Rectal smooth muscle tissue (tissue), 1 donor: ENCODE measurements at regions not wholly inside any gene's neighbourhood (a gene's known extent, or its start where the extent isn't known, plus 50 kb on each side); places are given as distances from the start of the nearest gene placed in this dataset.

Experiments
- H3K27ac ChIP-seq: one replicate; pipeline ENCODE4 v1.7.0; 2013; ENCODE audit warnings: low read depth, low read length, inconsistent platforms
- H3K27me3 ChIP-seq: one replicate; pipeline ENCODE4 v1.7.0; 2013; ENCODE audit warnings: low read length; ENCODE audit not compliant: control insufficient read depth, insufficient read depth
- H3K36me3 ChIP-seq: one replicate; pipeline ENCODE4 v1.7.0; 2013; ENCODE audit warnings: low read length; ENCODE audit not compliant: control insufficient read depth, insufficient read depth
- H3K4me1 ChIP-seq: one replicate; pipeline ENCODE4 v1.7.0; 2013; ENCODE audit warnings: low read length; ENCODE audit not compliant: control insufficient read depth, insufficient read depth
- H3K4me3 ChIP-seq: one replicate; pipeline ENCODE4 v1.7.0; 2013; ENCODE audit warnings: low read length
- H3K9ac ChIP-seq: one replicate; pipeline ENCODE4 v1.7.0; 2013; ENCODE audit warnings: low read length

DNA sequence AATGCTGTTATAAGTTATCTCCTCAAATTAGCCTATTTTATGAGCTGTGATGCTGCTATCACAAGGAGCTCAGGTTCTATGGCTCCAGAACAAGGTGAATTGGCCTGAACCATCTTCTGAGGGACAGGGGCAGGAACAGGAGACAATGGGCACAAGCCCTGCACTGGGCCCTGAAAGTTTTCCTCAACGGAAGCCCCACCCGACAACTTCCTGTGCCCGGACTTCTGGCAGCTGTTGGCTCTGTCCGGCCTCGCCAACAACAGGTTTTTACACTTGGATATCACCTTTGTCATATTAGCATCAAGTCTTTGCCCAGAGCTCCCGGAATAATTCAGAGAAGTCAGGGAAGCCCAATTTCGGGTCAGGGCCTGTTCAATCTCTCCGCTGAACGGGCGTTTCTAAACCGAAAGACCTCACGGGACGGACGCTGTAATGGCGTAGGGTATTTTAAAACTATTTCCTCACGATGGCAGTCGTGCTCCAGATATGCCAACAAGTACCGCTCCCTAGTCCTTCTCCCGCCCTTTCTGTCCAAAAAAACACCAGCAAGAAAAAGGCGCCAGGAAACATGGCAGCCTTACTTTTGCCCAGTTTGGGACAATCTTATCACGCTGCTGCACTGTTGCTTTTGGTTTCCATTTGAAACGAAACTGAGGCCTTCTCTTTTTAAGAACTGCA, 201.0 kb upstream of the STK26 start:
- H3K27ac ChIP-seq, result peak overlapping the region; percentile 87
- H3K9ac ChIP-seq, result no peak overlapping the region
- H3K36me3 ChIP-seq, result no peaks in the 10 kb centered on the region
- H3K4me1 ChIP-seq, result no peaks in the 10 kb centered on the region
- no peaks in the 10 kb centered on the region for H3K27me3 ChIP-seq
- peak overlapping the region; percentile 62 for H3K4me3 ChIP-seq

- H3K9ac ChIP-seq, result no peak overlapping the region
- H3K27me3 ChIP-seq, result no peaks in the 10 kb centered on the region
- H3K4me3 ChIP-seq, result no peak overlapping the region
- H3K36me3 ChIP-seq, result no peaks in the 10 kb centered on the region
- no peaks in the 10 kb centered on the region for H3K4me1 ChIP-seq
- H3K27ac ChIP-seq, result no peak overlapping the region
These were observed 196.5 kb upstream of the STK26 start for GRCh38 chrX:131826572-131826971.

DNA sequence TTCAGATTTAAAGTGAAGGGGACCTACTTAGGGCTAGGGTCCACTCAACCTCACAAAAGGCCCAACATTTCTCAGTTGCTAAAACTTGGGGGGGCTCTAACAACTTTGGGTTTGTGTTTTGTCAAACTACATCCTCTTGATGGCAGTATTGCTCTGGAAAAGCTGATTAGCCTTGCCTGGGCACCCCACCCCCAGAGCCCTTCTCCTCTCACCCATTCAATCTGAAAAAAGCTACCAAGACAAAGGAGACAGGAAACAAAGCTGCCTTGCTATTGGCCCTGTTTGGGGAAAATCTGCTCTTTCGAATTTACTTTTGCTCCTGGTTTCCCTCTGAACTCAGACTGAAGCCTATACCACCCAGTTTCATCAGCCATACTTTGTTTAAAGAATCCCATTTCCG, 195.2 kb upstream of the STK26 start:
- H3K9ac ChIP-seq, result no peak overlapping the region
- H3K4me1 ChIP-seq, result no peaks in the 10 kb centered on the region
- no peaks in the 10 kb centered on the region for H3K36me3 ChIP-seq
- no peak overlapping the region for H3K27ac ChIP-seq
- no peaks in the 10 kb centered on the region for H3K27me3 ChIP-seq
- H3K4me3 ChIP-seq, result no peak overlapping the region

DNA sequence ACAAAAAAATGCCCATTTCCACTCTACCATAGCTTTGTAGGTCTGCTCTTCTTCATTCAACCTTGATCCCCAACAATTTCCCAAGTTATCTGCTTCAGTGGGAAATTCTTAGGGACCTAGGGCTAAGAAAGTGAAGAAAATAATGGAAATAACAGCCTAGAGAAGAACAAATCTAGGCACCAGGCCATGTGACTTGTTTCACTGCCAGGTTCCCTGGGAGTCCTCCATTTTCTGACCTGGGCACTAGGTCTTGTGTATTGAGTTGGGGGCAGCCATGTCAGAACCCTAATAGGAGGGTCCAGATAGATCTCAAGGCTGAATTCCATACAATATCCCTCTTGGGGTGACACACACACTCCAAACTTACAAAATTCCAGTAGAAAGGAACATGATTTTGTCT, 194.6 kb upstream of the STK26 start:
- no peak overlapping the region for H3K27ac ChIP-seq
- H3K4me1 ChIP-seq, result no peaks in the 10 kb centered on the region
- H3K27me3 ChIP-seq, result no peaks in the 10 kb centered on the region
- no peak overlapping the region for H3K4me3 ChIP-seq
- no peaks in the 10 kb centered on the region for H3K36me3 ChIP-seq
- H3K9ac ChIP-seq, result no peak overlapping the region

- no peak overlapping the region for H3K9ac ChIP-seq
- H3K27me3 ChIP-seq, result no peaks in the 10 kb centered on the region
- peak overlapping the region; percentile 60 for H3K4me3 ChIP-seq
- H3K4me1 ChIP-seq, result no peaks in the 10 kb centered on the region
- no peak overlapping the region for H3K27ac ChIP-seq
- no peaks in the 10 kb centered on the region for H3K36me3 ChIP-seq
These were observed 192.5 kb upstream of the STK26 start for GRCh38 chrX:131830400-131831184.

- H3K9ac ChIP-seq, result no peak overlapping the region
- no peaks in the 10 kb centered on the region for H3K27me3 ChIP-seq
- no peak overlapping the region for H3K27ac ChIP-seq
- H3K4me1 ChIP-seq, result no peaks in the 10 kb centered on the region
- peak overlapping the region; percentile 60 for H3K4me3 ChIP-seq
- no peaks in the 10 kb centered on the region for H3K36me3 ChIP-seq
These were observed 191.9 kb upstream of the STK26 start for GRCh38 chrX:131831185-131831520.

- Histone ChIP-seq H3K27ac (no peak overlapping the region), H3K4me1 (no peaks in the 10 kb centered on the region), H3K9ac (no peak overlapping the region), H3K27me3 (no peaks in the 10 kb centered on the region), H3K4me3 (no peak overlapping the region), H3K36me3 (no peaks in the 10 kb centered on the region)
These were observed 186.9 kb upstream of the STK26 start for GRCh38 chrX:131836161-131836560.

DNA sequence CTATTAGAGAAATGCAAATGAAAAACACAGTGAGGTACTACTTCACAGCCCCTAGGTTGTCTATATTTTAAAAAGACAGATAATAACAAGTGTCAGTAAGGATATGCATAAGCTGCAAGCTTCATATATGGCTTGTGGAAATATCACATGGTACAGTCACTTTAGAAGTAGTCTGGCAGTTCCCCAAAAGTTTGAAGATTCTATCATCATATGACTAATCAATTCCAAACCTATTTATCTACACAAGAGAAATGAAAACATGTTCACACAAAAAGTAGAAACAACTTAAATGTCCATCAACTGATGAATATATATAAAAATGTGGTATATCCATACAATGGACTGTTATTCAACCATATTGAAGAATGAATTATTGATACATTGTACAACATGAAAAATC, 185.8 kb upstream of the STK26 start:
- H3K4me1 ChIP-seq, result no peaks in the 10 kb centered on the region
- H3K27me3 ChIP-seq, result no peaks in the 10 kb centered on the region
- no peaks in the 10 kb centered on the region for H3K36me3 ChIP-seq
- no peak overlapping the region for H3K27ac ChIP-seq
- no peak overlapping the region for H3K9ac ChIP-seq
- H3K4me3 ChIP-seq, result no peak overlapping the region

- no peak overlapping the region for H3K9ac ChIP-seq
- no peaks in the 10 kb centered on the region for H3K36me3 ChIP-seq
- H3K4me3 ChIP-seq, result no peak overlapping the region
- H3K27me3 ChIP-seq, result peaks cover 2% of the 10 kb centered on the region
- H3K4me1 ChIP-seq, result no peaks in the 10 kb centered on the region
- no peak overlapping the region for H3K27ac ChIP-seq
These were observed 182.2 kb upstream of the STK26 start for GRCh38 chrX:131840799-131841495.

DNA sequence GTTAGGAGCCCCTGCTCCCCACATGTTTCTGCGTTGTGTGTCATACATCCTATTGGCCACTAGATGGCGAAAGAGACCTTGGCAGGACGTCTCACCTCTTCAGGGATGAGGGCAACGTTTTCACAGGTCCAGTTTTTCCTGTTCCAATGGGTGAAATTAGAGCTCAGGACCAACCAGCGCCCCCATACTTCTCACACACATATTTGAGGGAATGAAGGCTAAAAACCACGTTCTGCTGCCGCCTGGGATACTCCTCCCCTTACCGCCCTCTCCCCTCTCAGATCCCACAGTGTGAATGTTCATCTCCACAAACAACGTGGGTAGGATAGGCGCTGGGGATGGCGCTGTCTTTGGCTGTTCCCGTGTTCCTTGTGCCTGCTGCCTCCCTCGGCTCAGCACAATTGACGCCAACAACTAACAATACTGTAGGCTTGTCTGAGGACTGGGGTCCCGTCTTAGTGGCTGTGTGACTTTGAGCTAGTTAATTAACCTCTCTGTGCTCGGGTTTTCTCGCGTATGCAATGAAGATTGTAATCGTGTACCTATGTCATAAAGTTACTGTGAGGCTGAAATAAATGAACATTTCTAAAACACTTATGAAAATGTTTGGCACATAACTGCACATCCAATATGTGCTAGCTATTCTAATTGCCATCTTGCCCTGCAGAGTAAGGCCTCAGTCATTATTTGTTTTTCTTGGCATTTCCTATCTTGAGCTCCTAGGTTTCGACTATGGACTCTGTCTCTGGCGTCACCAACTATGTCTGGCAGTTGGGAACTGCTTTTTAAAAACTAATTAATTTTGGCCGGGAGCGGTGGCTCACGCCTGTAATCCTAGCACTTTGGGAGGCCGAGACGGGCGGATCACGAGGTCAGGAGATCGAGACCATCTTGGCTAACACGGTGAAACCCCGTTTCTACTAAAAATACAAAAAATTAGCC, 181.3 kb upstream of the STK26 start:
- Histone ChIP-seq H3K27ac (no peak overlapping the region), H3K9ac (no peak overlapping the region), H3K36me3 (no peaks in the 10 kb centered on the region), H3K4me3 (no peak overlapping the region), H3K27me3 (peaks cover 2% of the 10 kb centered on the region), H3K4me1 (no peaks in the 10 kb centered on the region)

DNA sequence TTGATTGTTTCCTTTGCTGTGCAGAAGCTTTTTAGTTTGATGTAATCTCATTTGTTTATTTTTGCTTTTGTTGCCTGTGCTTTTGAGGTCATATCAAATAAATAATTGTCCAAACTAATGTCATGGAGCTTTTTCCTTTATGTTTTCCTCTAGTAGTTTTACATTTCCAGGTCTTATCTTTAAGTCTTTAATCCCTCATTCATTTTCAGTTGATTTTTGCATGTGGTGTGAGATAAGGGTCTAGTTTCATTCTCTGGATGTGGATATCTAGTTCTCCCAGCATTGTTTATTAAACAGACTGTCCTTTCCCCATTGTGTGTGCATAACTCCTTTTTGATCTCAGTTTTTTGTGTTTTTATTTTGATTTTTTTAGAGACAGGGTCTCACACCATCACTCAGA, 179.1 kb upstream of the STK26 start:
- H3K27me3 ChIP-seq, result peaks cover 2% of the 10 kb centered on the region
- H3K36me3 ChIP-seq, result no peaks in the 10 kb centered on the region
- no peak overlapping the region for H3K9ac ChIP-seq
- H3K4me1 ChIP-seq, result no peaks in the 10 kb centered on the region
- no peak overlapping the region for H3K27ac ChIP-seq
- H3K4me3 ChIP-seq, result no peak overlapping the region

- Histone ChIP-seq H3K36me3 (no peaks in the 10 kb centered on the region), H3K27ac (no peak overlapping the region), H3K9ac (no peak overlapping the region), H3K4me3 (no peak overlapping the region), H3K4me1 (no peaks in the 10 kb centered on the region), H3K27me3 (peaks cover 2% of the 10 kb centered on the region)
These were observed 177.9 kb upstream of the STK26 start for GRCh38 chrX:131845201-131845600.
